AG08395 (cell line): ENCODE measurements at regions not wholly inside any gene's neighbourhood (a gene's known extent, or its start where the extent isn't known, plus 50 kb on each side); places are given as distances from the start of the nearest gene placed in this dataset.
"Not testable (repeated sequence)": the region's sequence is repeated elsewhere in the genome, so short reads cannot be mapped to it uniquely, and the experiment has no call there.

ENCODE experiments used
- DNase-seq: peaks from one replicate; pipeline ENCODE4 v3.0.0; 2012; ENCODE audit warnings: mixed read lengths, low spot score

GRCh38 chr1:221527886-221528624 lies 213.8 kb downstream of the DUSP10 start:
- DNase-seq, result no peak

- not testable (repeated sequence) for DNase-seq
Measured at GRCh38 chr1:221530159-221530558, 211.7 kb downstream of the DUSP10 start.

GRCh38 chr1:221530791-221531190 lies 211.1 kb downstream of the DUSP10 start:
- peak; percentile 22 for DNase-seq

- no peak for DNase-seq
Measured at GRCh38 chr1:221532071-221532773, 209.7 kb downstream of the DUSP10 start.

- no peak for DNase-seq
Measured at GRCh38 chr1:221541296-221541695, 200.6 kb downstream of the DUSP10 start.

GRCh38 chr1:221543529-221544120 lies 198.3 kb downstream of the DUSP10 start:
- DNase-seq, result peak; percentile 55

GRCh38 chr1:221548942-221549341 lies 192.9 kb downstream of the DUSP10 start:
- DNase-seq, result no peak

GRCh38 chr1:221549815-221550214 lies 192.1 kb downstream of the DUSP10 start:
- no peak for DNase-seq

- not testable (repeated sequence) for DNase-seq
Measured at GRCh38 chr1:221552792-221553191, 189.1 kb downstream of the DUSP10 start.

GRCh38 chr1:221555689-221556433 lies 186.0 kb downstream of the DUSP10 start:
- no peak for DNase-seq

GRCh38 chr1:221556435-221556834 lies 185.5 kb downstream of the DUSP10 start:
- DNase-seq, result no peak

GRCh38 chr1:221557013-221557412 lies 184.9 kb downstream of the DUSP10 start:
- DNase-seq, result no peak

- DNase-seq, result no peak
Measured at GRCh38 chr1:221558396-221558795, 183.5 kb downstream of the DUSP10 start.

GRCh38 chr1:221559911-221560310 lies 182.0 kb downstream of the DUSP10 start:
- DNase-seq, result no peak

GRCh38 chr1:221562542-221563475 lies 179.1 kb downstream of the DUSP10 start:
- DNase-seq, result no peak

GRCh38 chr1:221563476-221563921 lies 178.4 kb downstream of the DUSP10 start:
- DNase-seq, result no peak

GRCh38 chr1:221564891-221565290 lies 177.0 kb downstream of the DUSP10 start:
- no peak for DNase-seq

GRCh38 chr1:221565711-221566110 lies 176.2 kb downstream of the DUSP10 start:
- DNase-seq, result no peak

- no peak for DNase-seq
Measured at GRCh38 chr1:221567859-221568507, 173.9 kb downstream of the DUSP10 start.

GRCh38 chr1:221573756-221574155 lies 168.1 kb downstream of the DUSP10 start:
- no peak for DNase-seq

- DNase-seq, result no peak
Measured at GRCh38 chr1:221574529-221574928, 167.4 kb downstream of the DUSP10 start.
